HG03469 (cell line): ENCODE measurements at regions not wholly inside any gene's neighbourhood (a gene's known extent, or its start where the extent isn't known, plus 50 kb on each side); places are given as distances from the start of the nearest gene placed in this dataset.

ENCODE experiments used
- ATAC-seq: cut with Tn5 transposase; IDR thresholded peaks from one replicate; pipeline ENCODE4 v1.9.1; 2021; ENCODE audit warnings: mild to moderate bottlenecking, moderate library complexity, moderate number of reproducible peaks; ENCODE audit not compliant: unreplicated experiment

DNA sequence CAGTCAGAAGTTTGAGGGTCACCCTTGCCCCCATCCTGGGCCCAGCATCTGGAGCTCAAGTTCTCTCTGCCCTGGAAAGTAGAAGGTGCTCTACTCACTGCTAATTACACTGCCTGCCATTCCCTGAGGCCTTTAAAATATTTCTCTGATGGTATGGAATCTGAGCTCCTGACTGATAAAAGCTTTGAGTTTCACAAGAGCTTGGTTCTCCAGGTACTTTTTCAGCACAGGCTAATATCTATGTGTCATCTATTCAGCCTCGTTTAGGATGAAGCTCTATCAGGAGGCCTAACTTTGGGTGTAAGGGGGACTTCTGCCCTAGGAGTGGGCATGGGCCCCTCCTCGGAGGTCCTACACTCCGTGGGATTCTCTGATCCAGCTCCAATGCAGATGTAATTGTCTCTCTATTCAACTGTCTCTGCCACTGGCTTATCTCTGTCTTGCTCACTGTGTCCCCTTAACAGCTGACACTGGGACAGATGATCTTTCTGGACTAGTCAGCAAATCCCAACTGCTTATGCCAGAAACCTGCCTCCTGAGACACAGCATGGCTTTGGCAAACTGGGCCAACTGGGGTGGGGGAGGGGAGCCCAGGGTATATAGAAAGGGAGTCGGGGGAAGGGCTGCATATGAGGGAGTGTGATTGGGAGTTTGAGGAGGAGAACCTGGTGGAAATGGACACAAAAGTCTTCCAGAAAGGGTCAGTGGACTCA lies 104.2 kb upstream of the GADD45A start:
- no peak for ATAC-seq

DNA sequence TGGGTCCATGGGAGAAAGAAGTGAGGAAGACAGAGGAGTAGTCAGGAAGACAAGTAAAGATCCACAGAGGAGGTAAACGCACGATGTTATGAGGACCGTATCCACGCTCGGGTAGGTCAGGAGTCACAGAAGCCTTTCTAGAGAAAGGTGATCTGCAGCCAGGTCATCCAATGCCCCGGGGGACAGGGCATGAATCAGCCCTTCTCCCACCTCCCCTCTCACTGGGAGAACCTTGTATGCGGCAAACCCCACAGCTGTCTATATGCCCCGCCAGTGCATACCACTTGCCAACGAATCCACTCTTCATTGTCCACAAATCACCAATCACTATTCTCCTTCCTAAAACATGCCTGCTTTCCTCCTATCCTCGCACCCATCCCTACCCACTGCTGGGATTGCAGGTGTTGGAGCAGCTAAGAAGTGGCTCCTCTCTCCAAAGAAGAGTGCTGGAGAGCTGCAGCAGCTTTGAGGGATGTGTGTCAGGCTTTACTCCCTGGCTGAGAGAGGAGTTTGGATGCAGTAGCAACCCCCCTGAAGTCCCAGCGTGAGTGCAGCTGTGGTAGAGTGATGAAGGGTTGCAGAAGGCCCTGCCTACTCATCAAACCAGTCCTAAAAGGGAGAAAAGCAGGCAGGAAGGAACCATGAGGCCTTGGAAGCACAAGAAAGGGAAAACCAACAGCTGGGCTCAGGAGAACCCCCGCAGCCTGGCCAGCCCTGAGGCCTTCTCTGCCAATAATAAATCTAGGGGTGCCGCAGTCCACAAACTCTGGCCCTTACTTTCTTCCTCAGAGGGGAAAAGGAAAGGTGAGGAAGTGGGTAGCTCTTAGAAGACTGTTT lies 102.2 kb upstream of the GADD45A start:
- ATAC-seq: no peak

DNA sequence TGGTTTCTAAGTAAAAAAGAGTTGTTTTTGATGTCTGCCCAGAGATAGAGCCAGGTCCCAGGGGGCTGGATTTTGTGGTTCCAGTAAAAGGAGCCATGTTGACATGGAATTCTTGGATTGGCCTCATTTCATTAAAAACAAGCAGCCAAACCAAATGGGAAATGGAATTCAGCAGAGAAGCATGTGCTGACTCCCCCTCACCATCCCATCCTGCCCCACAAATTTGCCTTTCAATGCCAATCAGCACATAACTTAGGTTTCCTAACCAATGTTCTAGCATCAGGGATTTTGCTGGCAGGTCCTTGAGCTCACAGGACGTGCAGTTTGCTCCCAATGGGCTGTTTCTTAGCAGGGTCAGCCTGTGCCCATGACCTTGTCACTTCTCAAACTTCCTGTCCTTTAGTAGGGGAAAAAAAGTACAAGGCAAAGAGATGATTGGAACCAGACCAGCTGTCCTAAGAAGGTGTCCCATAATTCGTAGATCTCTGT lies 101.5 kb upstream of the GADD45A start:
- no peak for ATAC-seq

DNA sequence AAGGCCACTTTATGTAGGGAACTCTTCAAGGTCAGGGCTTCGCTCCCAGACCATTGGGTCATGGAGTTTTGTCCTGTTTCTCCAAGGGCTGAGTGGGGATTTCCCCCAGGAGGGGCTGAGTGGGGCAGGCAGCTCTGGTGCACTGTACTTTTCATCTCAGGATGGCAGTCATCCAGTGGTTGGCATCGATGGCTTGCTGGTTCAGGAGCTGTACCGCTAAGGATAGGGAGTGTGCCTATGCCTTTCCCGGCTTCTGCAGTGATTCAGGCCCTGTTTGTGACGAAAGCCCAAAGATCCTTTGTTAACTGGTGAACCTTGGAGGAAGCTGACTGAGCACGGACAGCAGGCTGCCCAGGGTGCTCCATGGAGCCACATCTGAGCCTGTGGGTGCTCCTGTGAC lies 100.1 kb upstream of the GADD45A start:
- no peak for ATAC-seq

DNA sequence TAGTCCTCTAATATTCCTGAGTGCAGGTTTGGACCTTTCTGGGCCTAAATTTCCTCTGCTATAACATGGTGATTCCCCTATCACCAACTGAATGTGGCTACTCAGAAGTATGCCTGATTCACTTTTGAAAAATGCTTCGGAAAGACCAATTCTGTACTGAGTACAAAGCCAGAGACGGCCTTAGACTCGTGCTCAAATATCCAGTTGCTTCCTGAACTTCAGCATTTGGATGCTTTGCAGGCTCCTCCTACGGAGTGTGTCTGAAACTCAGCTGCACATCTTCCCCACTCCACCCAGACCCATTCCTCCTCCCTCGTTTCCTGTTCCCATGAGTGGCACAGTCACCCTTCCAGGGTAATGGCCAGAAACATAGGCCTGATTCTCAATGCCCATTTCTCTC lies 98.4 kb upstream of the GADD45A start:
- no peak for ATAC-seq

DNA sequence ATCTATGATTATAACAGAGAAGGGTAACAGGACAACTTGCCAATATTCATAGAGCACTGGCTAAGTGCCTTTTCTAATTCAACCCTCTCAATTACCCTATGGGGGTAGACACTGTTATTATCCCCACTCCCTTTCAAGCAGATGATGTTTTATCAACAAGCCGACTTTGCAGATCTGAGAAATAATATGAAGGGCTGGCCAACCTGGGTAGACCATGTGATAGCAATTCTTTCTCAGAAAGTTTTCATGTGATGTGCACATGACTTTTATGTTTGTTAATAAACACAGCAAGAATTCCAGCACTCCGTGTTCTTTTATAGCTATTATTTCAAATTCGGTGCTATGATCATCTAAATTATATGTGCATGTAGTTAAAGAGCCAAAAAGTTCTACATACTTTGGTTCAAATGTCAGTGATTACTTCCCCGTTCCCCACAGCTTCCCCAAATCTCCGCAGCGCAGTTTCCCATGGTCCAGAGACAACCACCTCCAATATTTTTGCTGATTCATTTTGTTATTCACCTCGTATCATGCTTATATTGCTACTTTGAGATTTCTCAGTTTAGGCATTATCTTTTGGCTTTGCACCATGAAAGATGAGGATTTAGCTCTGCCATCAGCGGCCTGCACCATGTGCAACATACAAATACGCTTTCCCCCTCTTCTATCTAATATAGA lies 96.7 kb upstream of the GADD45A start:
- no peak for ATAC-seq

DNA sequence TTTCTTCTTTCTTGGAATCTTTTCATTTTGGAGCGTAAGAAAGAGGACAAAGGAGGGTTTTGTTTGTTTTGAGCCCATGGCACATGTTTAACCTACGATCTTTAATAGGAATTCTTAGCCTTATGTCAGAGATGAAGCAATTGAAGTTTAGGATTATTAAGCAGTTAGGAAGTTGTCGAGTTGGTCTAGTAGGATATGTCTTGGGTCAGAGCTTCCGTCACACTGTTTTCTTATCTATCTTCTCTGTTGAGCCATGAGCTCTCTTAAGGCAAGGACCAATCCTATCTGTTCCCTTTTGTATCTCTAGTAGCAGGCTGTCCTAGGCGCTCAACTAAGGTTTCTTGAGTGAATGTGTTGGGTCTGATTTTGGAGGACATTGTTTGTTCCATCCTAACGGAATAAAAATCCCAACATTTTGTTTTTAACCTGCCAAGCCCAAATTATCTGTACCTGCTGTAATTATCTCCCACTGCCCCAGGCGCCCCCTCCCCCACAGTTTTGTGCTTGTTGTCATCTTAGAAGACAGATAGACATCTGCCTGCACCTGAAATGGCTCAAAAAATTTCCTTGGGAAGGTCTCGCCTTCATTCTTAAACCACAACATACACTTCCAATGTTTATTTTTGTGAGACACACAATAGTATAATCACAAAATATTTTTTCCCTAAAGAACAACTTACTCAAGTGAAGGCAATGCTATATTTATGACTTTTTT lies 95.3 kb upstream of the GADD45A start:
- ATAC-seq: no peak

DNA sequence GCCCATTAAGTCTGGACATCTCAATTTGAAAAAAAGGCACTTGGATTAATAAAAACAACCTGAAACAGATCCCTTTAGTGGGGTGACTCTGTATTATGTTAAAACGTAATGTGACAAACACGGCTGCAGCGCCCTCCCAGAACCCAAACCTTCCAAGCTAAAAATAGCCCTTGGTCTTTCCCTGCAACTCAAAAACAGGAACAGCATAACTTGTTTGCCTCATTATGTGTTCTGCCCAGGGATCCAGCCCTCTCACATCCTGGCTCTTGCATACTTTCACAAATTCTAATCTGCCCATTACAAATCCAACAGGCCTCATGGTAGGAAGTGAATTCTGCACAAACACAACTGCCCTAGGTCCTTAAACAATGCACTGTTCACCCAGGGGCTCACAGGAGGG lies 94.7 kb upstream of the GADD45A start:
- ATAC-seq: no peak

DNA sequence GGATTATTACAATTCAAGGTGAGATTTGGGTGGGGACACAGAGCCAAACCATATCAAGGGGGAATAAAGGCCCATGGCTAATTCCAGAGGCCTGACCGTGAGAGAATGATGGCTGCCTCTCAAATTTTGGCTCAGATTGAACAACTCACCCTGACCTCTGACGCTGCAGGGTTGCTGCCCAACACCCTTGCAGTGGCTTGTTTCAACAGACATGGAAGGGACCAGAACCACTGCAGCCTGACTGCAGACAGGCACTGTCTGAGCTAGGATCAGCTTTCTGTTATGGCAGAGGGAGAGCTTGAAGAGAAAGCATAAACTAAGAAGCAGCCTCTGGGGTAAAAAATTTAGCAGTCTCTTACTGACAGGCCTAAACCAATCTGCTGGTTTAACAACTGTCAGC lies 90.2 kb upstream of the GADD45A start:
- no peak for ATAC-seq

DNA sequence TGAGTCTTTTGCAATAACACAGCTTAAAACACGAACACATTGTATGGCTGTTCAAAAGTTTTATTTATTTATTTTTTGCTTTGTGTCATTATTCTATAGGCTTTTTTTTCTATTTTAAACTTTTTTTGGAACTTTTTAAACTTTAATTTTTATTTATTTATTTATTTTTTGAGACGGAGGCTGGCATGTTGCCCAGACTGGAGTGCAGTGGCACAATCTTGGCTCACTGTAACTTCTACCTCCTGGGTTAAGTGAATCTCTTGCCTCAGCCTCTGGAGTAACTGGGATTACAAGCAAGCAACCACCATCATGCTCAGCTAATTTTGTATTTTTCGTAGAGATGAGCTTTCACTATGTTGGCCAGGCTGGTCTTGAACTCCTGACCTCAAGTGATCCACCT lies 88.3 kb upstream of the GADD45A start:
- ATAC-seq: no peak

DNA sequence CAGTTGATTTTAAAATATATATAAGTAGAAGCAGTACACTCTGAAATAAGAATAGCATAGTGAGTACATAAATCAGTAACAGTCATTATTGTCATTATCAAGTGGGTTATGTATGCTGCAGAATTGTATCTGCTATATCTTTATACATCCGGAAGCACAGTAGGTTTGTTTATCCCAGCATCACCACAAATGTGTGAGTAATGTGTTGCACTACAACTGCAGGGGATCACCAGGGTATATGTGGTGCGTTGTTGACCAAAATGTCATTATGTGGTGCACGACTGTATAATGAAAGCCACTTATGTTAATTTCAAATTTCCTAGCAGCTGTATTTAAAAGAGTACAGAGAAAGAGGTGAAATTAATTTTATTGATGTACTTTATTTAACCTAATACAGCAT lies 87.7 kb upstream of the GADD45A start:
- no peak for ATAC-seq

DNA sequence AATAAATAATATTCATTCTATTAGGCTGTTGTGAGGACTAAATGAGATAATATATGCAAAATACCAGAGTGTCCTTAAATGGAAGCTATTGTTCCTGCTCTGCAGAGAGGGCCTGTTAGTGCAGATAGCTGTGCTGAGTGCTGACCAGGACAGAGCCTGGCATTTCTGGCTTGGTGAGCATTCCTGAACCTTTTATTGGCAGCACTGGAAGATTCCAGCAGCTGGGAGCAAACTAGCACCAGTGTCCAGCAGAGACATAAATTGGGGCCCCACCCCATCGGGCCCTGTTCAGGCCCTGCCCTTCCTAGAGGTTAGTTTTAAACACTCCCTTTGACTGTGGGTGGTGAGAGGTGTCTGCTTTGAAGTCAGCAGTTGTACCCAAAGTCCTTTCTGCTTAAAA lies 85.9 kb upstream of the GADD45A start:
- no peak for ATAC-seq

DNA sequence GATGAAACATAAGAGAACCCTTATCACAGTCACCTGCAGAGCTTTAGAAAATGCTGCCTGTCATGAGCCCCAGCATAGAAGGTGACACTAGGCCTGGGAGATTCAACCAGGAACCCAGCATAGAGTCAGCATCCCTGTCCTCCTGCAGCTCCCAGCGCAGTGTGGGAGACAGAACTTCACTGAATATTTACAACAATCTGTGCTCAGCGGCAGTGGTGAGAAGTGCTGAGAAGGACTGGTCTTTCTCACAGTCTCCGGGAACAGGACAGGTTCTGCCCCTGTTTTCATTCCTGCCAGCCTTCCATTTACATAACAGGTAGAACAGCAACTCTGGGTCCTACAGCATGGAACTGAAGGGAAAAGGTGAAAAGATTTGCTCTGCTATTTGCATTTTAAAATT lies 83.5 kb upstream of the GADD45A start:
- ATAC-seq: no peak

DNA sequence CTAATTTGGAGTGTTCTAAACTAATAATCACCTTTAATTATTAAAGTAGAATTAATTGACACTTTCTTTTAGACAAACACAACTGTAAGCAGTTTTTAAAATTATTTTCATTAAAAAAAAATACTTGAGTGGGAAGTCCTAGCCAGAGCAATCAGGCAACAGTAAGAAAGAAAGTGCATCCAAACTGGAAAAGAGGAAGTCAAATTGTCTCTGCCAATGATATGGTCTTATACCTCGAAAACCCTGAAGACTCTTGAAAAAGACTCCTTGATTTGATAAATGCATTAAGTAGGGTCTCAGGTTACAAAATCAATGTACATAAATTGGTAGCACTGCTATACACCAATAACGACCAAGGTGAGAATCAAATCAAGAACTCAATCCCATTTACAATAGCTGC lies 83.0 kb upstream of the GADD45A start:
- ATAC-seq: no peak

DNA sequence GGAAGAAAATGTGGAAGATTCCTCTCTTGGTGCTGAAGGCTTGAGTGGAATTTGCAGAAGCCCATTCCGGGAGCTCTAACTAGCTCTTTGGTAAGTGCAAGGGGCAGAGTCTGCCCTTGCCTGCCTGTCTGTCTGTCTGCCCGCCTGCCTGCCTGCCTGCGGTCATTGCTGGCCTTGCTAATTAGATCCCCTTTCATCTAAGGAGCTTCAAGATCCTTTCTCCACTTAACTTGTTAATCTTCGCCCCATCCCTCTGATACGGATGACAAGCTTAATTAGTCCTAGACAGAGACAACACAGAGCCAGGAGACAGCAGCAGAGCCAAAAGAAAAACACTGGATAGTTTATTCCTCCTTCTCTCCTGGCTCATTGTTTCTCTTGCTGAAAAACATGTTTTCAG lies 80.2 kb upstream of the GADD45A start:
- no peak for ATAC-seq

DNA sequence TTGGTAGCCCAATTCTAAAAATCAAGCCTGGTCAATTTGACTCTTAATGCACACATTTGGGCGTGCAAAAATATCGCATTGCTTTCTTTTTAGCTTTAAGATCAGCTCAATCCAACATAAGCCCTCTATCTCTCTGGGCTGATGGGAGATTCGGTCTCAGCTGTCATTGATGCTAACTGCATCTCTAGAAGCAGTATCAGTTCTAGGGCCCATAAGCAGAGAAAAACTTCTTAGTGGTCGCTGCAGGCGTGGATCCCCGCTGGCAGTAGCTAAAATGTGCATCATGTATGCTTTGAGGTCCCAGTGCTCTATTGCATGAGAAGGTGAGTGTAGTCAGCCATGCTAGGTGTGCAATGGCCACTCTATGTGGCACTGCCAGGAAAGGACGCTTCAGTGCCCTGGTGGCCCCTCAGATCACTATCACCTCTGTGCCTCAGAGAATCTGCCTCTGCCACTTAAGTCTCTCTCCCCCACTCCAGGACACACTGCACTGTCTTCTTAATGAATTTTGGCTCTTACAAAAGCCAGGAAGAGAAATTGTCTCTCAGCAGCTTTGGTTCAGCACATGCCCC lies 79.7 kb upstream of the GADD45A start:
- no peak for ATAC-seq

DNA sequence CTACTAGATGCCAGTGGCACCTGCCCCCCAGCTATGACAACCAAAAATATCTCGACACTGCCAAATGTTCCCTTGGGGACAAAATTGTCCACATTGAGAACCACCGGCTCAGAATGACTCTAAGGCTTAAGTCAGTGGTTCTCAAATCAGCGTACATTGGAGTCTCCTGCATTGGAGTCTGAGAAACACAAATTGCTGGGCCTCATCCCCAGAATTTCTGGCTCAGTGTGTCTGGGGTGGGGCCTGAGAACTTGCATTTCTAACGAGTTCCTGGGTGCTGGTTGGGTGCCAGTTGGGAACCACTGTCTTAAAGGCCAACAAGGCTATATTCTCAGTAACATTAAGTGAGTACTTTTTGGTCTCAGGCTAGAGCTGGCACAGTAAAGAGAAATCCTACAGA lies 77.7 kb upstream of the GADD45A start:
- ATAC-seq: no peak

DNA sequence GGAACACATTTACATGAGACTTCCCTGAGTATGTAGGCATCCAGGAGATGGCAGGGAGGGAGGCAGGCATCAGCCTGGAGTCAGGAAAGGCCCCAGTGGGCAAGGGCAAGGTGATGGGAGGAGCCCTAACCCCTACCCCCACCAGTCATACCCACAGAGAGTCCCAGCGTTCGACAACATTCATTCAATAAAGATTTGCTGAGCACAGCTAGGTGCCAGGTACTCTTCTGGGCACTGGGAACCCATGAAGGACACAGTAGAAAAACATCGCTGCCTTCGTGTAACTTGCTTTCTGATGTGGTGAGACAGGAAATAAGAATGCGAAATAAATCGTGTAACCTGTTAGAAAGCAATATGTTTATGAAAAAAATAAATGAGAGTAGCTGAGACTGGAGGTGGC lies 77.3 kb upstream of the GADD45A start:
- ATAC-seq: no peak

DNA sequence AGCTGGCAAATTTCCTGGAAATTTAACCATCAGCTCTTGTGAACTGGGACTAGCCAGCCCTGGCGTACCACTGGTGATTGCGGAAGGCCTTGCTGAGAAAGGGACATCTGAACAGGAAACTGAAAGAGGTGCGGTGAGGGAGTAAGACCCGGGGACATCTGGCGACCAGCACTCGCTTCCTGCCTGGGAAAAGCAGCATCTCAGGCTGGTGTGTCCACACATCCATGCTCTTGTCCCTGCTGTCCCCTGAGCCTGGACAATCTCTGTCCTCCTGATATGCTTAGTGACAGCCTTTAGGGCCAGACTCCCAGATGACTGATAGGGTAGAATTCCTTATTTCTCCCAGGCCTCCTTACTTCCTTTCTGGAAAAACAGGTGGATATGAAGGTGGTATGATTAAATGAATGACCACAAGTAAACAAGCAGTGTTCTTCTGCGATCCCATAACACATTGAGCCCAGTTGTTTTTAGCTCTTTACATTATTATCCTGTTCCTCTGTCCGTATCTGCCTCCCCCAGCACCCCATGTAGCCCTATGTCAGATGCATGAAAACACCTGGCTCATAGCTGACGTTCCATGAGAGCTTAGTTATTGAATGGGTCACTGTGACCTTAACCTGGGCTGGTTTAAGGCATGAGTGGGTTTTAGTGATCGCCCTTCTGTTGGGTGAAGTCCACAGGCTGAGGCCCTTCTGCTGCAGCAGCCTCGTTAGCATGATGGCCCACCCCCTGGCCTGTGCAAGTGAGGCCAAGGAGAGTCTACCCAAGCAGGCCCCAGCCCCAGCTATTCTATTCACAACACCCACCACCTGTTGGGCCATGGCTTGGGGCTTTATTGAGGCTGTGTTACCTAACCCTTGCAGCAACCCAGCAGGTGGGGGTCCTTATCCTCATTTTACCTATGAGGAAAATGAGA lies 76.1 kb upstream of the GADD45A start:
- ATAC-seq: no peak
